ENCODE measurements at regions not wholly inside any gene's neighbourhood (a gene's known extent, or its start where the extent isn't known, plus 50 kb on each side); places are given as distances from the start of the nearest gene placed in this dataset.

- Histone ChIP-seq H3K9me3 (no peaks in the 10 kb centered on the region), H3K27me3 (no peaks in the 10 kb centered on the region), H3K36me3 (no peaks in the 10 kb centered on the region), H3K4me1 (ENCODE audit: insufficient read depth) (no peaks in the 10 kb centered on the region), H3K27ac (no peak overlapping the region), H3K4me3 (no peak overlapping the region)
- no peak for DNase-seq
- TF ChIP-seq POLR2A (IDR thresholded peaks at IDR 0.05) (no peak), EP300 (IDR thresholded peaks at IDR 0.05) (no peak), CTCF (IDR thresholded peaks at IDR 0.05) (no peak)
- WGBS, 3 donors, result 23 to 35% (median 31%) methylated on average over 3 of the region's 3 CpGs
- intact Hi-C loops (cut with DNase I), result no loop called here
These were observed 595.7 kb upstream of the POU3F4 start for GRCh38 chrX:82912382-82912781.

- Histone ChIP-seq H3K4me1 (ENCODE audit: insufficient read depth) (no peaks in the 10 kb centered on the region), H3K36me3 (no peaks in the 10 kb centered on the region), H3K4me3 (no peak overlapping the region), H3K27me3 (no peaks in the 10 kb centered on the region), H3K27ac (no peak overlapping the region), H3K9me3 (no peaks in the 10 kb centered on the region)
- no peak for DNase-seq
- intact Hi-C loops (cut with DNase I), result no loop called here
- TF ChIP-seq CTCF (IDR thresholded peaks at IDR 0.05) (no peak), EP300 (IDR thresholded peaks at IDR 0.05) (no peak), POLR2A (IDR thresholded peaks at IDR 0.05) (no peak)
These were observed 573.1 kb upstream of the POU3F4 start for GRCh38 chrX:82934980-82935379.

- DNase-seq, result no peak
- Histone ChIP-seq H3K27me3 (no peaks in the 10 kb centered on the region), H3K4me1 (ENCODE audit: insufficient read depth) (no peaks in the 10 kb centered on the region), H3K9me3 (no peaks in the 10 kb centered on the region), H3K4me3 (no peak overlapping the region), H3K36me3 (no peaks in the 10 kb centered on the region), H3K27ac (no peak overlapping the region)
- TF ChIP-seq POLR2A (IDR thresholded peaks at IDR 0.05) (no peak), EP300 (IDR thresholded peaks at IDR 0.05) (no peak), CTCF (IDR thresholded peaks at IDR 0.05) (no peak)
- intact Hi-C loops (cut with DNase I), result loop anchor here in 1 of 4 donors (5.0 kb wide), 1 partner anchor 1292 kb away; no protein-coding TSS in a partner anchor
- 61 to 70% (median 66%) methylated on average over 3 of the region's 3 CpGs for WGBS, 3 donors
These were observed 562.8 kb upstream of the POU3F4 start for GRCh38 chrX:82945332-82945731.

GRCh38 chrX:82961129-82961528, 547.0 kb upstream of the POU3F4 start:
- H3K9me3 ChIP-seq, result no peaks in the 10 kb centered on the region
- intact Hi-C loops (cut with DNase I), result no loop called here
- no peaks in the 10 kb centered on the region for H3K36me3 ChIP-seq
- WGBS, 3 donors, result 16 to 31% (median 19%) methylated on average over 2 to 3 of the region's 3 CpGs
- no peaks in the 10 kb centered on the region for H3K27me3 ChIP-seq
- no peak for DNase-seq
- no peak overlapping the region for H3K27ac ChIP-seq
- TF ChIP-seq EP300 (IDR thresholded peaks at IDR 0.05) (no peak), POLR2A (IDR thresholded peaks at IDR 0.05) (no peak)
- no peaks in the 10 kb centered on the region for H3K4me1 ChIP-seq (ENCODE audit: insufficient read depth)
- H3K4me3 ChIP-seq, result no peak overlapping the region

- Histone ChIP-seq H3K36me3 (no peaks in the 10 kb centered on the region), H3K4me3 (no peak overlapping the region), H3K9me3 (no peaks in the 10 kb centered on the region), H3K27ac (no peak overlapping the region), H3K27me3 (no peaks in the 10 kb centered on the region), H3K4me1 (ENCODE audit: insufficient read depth) (no peaks in the 10 kb centered on the region)
- WGBS, 3 donors, result 41 to 51% (median 45%) methylated on average over 2 of the region's 2 CpGs
- no peak for TF ChIP-seq EP300 (IDR thresholded peaks at IDR 0.05)
- TF ChIP-seq POLR2A (IDR thresholded peaks at IDR 0.05), result no peak
- no peak for TF ChIP-seq CTCF (IDR thresholded peaks at IDR 0.05)
- DNase-seq, result no peak
- intact Hi-C loops (cut with DNase I), result no loop called here
These were observed 534.4 kb upstream of the POU3F4 start for GRCh38 chrX:82973646-82974045.

All from ovary (tissue), 7 donors.